Loucy (cell line): ENCODE measurements at regions not wholly inside any gene's neighbourhood (a gene's known extent, or its start where the extent isn't known, plus 50 kb on each side); places are given as distances from the start of the nearest gene placed in this dataset.

Experiments
- H2AFZ ChIP-seq: fragments of 200-600 bp; sonication (generic); 2 replicates; pipeline ENCODE4 v1.6.0; 2016; ENCODE audit warnings: antibody characterized with exemption, mild to moderate bottlenecking, low read length, moderate library complexity
- H3F3A ChIP-seq: fragments of 200-600 bp; 2 replicates; pipeline ENCODE4 v1.6.0; 2016; ENCODE audit warnings: antibody characterized with exemption, low read depth, mild to moderate bottlenecking
- H3K27me3 ChIP-seq: fragments of 200-600 bp; sonication (generic); 2 replicates; pipeline ENCODE4 v1.6.1; 2014; ENCODE audit warnings: low read length, mild to moderate bottlenecking; ENCODE audit not compliant: insufficient read depth, poor library complexity, severe bottlenecking
- H3K36me3 ChIP-seq: fragments of 200-600 bp; sonication (generic); 2 replicates; pipeline ENCODE4 v1.6.1; 2016; ENCODE audit warnings: low read length; ENCODE audit not compliant: insufficient read depth
- H3K4me1 ChIP-seq: fragments of 200-600 bp; sonication (generic); 2 replicates; pipeline ENCODE4 v1.5.1; 2014; ENCODE audit warnings: low read length, mild to moderate bottlenecking; ENCODE audit not compliant: insufficient read depth, poor library complexity, severe bottlenecking
- H3K4me2 ChIP-seq: fragments of 200-600 bp; sonication (generic); 2 replicates; pipeline ENCODE4 v1.6.0; 2014; ENCODE audit warnings: antibody characterized with exemption, low read length, low read depth, mild to moderate bottlenecking; ENCODE audit not compliant: poor library complexity, severe bottlenecking
- H3K4me3 ChIP-seq: fragments of 200-600 bp; sonication (generic); 2 replicates; pipeline ENCODE4 v1.5.1; 2014; ENCODE audit warnings: low read length, mild to moderate bottlenecking, mixed read lengths; ENCODE audit not compliant: poor library complexity, severe bottlenecking
- H3K79me2 ChIP-seq: fragments of 200-600 bp; sonication (generic); 2 replicates; pipeline ENCODE4 v1.6.1; 2014; ENCODE audit warnings: low read length; ENCODE audit not compliant: insufficient read depth
- H3K9ac ChIP-seq: fragments of 200-600 bp; sonication (generic); 2 replicates; pipeline ENCODE4 v1.6.0; 2014; ENCODE audit warnings: mild to moderate bottlenecking, low read depth, low read length, moderate library complexity; ENCODE audit not compliant: poor library complexity, severe bottlenecking
- H3K9me2 ChIP-seq: fragments of 200-600 bp; sonication (generic); replicated peaks from 2 replicates; pipeline ENCODE4 v1.6.1; 2016; ENCODE audit warnings: low read depth, low read length, mixed read lengths
- H3K9me3 ChIP-seq: fragments of 200-600 bp; sonication (generic); 2 replicates; pipeline ENCODE4 v1.6.1; 2014; ENCODE audit warnings: mild to moderate bottlenecking, antibody characterized with exemption, low read length, low read depth; ENCODE audit not compliant: insufficient read depth
- H4K20me1 ChIP-seq: fragments of 200-600 bp; sonication (generic); 2 replicates; pipeline ENCODE4 v1.6.0; 2014; ENCODE audit warnings: antibody characterized with exemption, low read length, mild to moderate bottlenecking; ENCODE audit not compliant: insufficient read depth, poor library complexity, severe bottlenecking
- CTCF ChIP-seq: fragments of 200-600 bp; sonication (generic); conservative IDR thresholded peaks from 2 replicates; pipeline ENCODE4 v1.5.1; 2014; ENCODE audit warnings: mild to moderate bottlenecking, antibody characterized with exemption, low read length
- EZH2phosphoT487 ChIP-seq: fragments of 200-600 bp; IDR thresholded peaks from 2 replicates; pipeline ENCODE4 v1.6.1; 2018; ENCODE audit warnings: antibody characterized with exemption, mild to moderate bottlenecking, moderate library complexity, borderline replicate concordance

- TF ChIP-seq EZH2phosphoT487 (no peak), CTCF (no peak)
- Histone ChIP-seq H3K4me3 (no peak overlapping the region), H4K20me1 (no peaks in the 10 kb centered on the region), H3K9ac (no peak overlapping the region), H3K4me1 (no peaks in the 10 kb centered on the region), H3K9me2 (no peaks in the 10 kb centered on the region), H3F3A (no peaks in the 10 kb centered on the region), H3K27me3 (no peaks in the 10 kb centered on the region), H3K9me3 (no peaks in the 10 kb centered on the region), H3K79me2 (no peaks in the 10 kb centered on the region), H2AFZ (no peak overlapping the region), H3K36me3 (no peaks in the 10 kb centered on the region), H3K4me2 (no peak overlapping the region)
These were observed 185.6 kb downstream of the TBX5 start for GRCh38 chr12:114220311-114220710.

GRCh38 chr12:114218136-114218535 lies 187.8 kb downstream of the TBX5 start:
- Histone ChIP-seq H3K79me2 (no peaks in the 10 kb centered on the region), H3K9ac (no peak overlapping the region), H3K9me3 (no peaks in the 10 kb centered on the region), H3K36me3 (no peaks in the 10 kb centered on the region), H2AFZ (no peak overlapping the region), H4K20me1 (no peaks in the 10 kb centered on the region), H3K4me2 (no peak overlapping the region), H3K4me1 (no peaks in the 10 kb centered on the region), H3K27me3 (no peaks in the 10 kb centered on the region), H3K9me2 (no peaks in the 10 kb centered on the region), H3K4me3 (no peak overlapping the region), H3F3A (no peaks in the 10 kb centered on the region)
- TF ChIP-seq EZH2phosphoT487 (no peak), CTCF (no peak)

- H3K9me2 ChIP-seq: no peaks in the 10 kb centered on the region
- H4K20me1 ChIP-seq: no peaks in the 10 kb centered on the region
- no peak overlapping the region for H3K9ac ChIP-seq
- H3K79me2 ChIP-seq: no peaks in the 10 kb centered on the region
- H3K4me2 ChIP-seq: no peak overlapping the region
- H3K4me1 ChIP-seq: no peaks in the 10 kb centered on the region
- no peaks in the 10 kb centered on the region for H3K36me3 ChIP-seq
- H3K4me3 ChIP-seq: no peak overlapping the region
- TF ChIP-seq CTCF (no peak), EZH2phosphoT487 (no peak)
- H3K27me3 ChIP-seq: no peaks in the 10 kb centered on the region
- no peaks in the 10 kb centered on the region for H3F3A ChIP-seq
- H2AFZ ChIP-seq: no peak overlapping the region
- no peaks in the 10 kb centered on the region for H3K9me3 ChIP-seq
These were observed 190.2 kb downstream of the TBX5 start for GRCh38 chr12:114215746-114216145.
